GM13977 (cell line): ENCODE measurements at regions not wholly inside any gene's neighbourhood (a gene's known extent, or its start where the extent isn't known, plus 50 kb on each side); places are given as distances from the start of the nearest gene placed in this dataset.

ENCODE experiments used
- DNase-seq: peaks from one replicate; pipeline ENCODE4 v3.0.0; 2012; ENCODE audit warnings: low spot score
- CTCF ChIP-seq: IDR thresholded peaks from 2 replicates; pipeline ENCODE4 v1.5.1; 2012; ENCODE audit warnings: mild to moderate bottlenecking, control low read depth; ENCODE audit not compliant: insufficient read depth; ENCODE audit errors: extremely low read depth, missing control alignments
- in situ Hi-C: fragments of 300-500 bp; cut with MboI; formaldehyde crosslinking; loops from one replicate; pipeline ENCODE4 v1.12.0; 2022; ENCODE audit warnings: low sequenced_read_pairs, low pct_unique_long_range_greater_than_20kb, mixed read lengths, inconsistent platforms; ENCODE audit not compliant: unreplicated experiment

- in situ Hi-C loops: no loop called here
- no peak for DNase-seq
- TF ChIP-seq CTCF: no peak
Measured at GRCh38 chr2:13093416-13093991, 376.8 kb downstream of the TRIB2 start.

- in situ Hi-C loops: no loop called here
- TF ChIP-seq CTCF: no peak
- no peak for DNase-seq
Measured at GRCh38 chr2:13102397-13103063, 385.8 kb downstream of the TRIB2 start.

- no peak for TF ChIP-seq CTCF
- in situ Hi-C loops: no loop called here
- no peak for DNase-seq
Measured at GRCh38 chr2:13103151-13103550, 386.4 kb downstream of the TRIB2 start.

DNA sequence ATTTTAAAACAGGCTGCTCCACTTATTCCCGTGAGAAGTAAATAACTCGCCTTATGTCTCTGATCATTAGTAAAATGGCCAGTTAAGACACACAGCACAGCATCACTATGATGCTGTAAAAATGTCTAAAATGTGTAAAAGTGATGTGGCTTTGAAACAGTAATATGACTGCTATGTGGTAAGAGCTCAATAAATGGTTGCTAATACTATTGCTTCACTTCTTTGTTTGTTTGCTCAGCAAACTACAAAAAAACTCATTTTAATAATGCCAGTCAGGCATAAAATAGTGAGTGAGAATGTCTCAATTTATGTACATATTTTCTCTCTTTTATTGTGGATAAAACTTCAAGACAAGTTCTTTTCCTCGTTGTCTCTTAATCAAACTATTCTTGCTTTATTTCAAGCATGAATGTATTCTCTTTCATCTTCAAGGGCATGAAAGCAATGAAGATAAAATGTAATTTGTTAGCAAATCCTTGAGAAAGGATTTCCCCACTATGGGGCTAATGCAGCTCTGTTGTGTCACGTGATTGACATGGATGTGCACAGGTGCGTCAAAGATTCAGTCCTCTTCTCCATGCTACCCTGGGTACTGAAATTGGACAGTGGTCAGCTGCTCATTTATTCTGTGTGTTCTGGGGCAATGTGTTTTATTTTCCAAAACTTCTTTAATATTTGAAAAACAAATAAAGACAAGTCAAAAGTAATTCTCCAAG, 387.2 kb downstream of the TRIB2 start:
- in situ Hi-C loops: no loop called here
- no peak for DNase-seq
- no peak for TF ChIP-seq CTCF

GRCh38 chr2:13104723-13105122, 388.0 kb downstream of the TRIB2 start:
- TF ChIP-seq CTCF: no peak
- no peak for DNase-seq
- in situ Hi-C loops: no loop called here

DNA sequence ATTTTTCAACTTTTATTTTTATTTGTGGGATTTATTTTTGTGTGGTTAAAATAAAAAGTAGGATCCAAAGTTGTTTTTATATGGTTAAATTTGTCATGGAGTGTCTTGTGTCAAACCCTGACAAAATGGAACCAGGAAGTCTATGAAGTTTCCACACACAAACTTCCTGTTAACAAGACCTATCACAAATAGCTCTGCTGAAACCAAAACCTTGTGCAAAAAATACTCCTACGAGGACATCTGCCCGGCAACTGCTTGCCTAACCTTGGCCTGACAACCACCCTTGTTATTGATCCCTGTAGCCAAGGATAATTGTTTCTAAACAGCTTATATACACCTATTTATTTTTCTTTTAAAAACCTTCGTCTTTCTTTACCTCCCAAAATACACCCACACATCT, 389.6 kb downstream of the TRIB2 start:
- in situ Hi-C loops: no loop called here
- DNase-seq: no peak
- TF ChIP-seq CTCF: no peak
